ENCODE measurements at regions not wholly inside any gene's neighbourhood (a gene's known extent, or its start where the extent isn't known, plus 50 kb on each side); places are given as distances from the start of the nearest gene placed in this dataset.

GRCh38 chrX:46039526-46039925, 505.7 kb downstream of the ZNF674 start:
- no peak for TF ChIP-seq EZH2 (IDR thresholded peaks at IDR 0.05)
- TF ChIP-seq, protein P1, sequence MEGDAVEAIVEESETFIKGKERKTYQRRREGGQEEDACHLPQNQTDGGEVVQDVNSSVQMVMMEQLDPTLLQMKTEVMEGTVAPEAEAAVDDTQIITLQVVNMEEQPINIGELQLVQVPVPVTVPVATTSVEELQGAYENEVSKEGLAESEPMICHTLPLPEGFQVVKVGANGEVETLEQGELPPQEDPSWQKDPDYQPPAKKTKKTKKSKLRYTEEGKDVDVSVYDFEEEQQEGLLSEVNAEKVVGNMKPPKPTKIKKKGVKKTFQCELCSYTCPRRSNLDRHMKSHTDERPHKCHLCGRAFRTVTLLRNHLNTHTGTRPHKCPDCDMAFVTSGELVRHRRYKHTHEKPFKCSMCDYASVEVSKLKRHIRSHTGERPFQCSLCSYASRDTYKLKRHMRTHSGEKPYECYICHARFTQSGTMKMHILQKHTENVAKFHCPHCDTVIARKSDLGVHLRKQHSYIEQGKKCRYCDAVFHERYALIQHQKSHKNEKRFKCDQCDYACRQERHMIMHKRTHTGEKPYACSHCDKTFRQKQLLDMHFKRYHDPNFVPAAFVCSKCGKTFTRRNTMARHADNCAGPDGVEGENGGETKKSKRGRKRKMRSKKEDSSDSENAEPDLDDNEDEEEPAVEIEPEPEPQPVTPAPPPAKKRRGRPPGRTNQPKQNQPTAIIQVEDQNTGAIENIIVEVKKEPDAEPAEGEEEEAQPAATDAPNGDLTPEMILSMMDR (IDR thresholded peaks at IDR 0.05): no peak

Data from neural progenitor cell (in vitro differentiated cells).